ENCODE measurements at regions not wholly inside any gene's neighbourhood (a gene's known extent, or its start where the extent isn't known, plus 50 kb on each side); places are given as distances from the start of the nearest gene placed in this dataset.
A peak's percentile ranks its signal among the peaks of the same experiment; 100 is the strongest.
"Not testable (repeated sequence)": the region's sequence is repeated elsewhere in the genome, so short reads cannot be mapped to it uniquely, and the experiment has no call there.

- no peak for DNase-seq
Measured at GRCh38 chr2:192465141-192465540, 270.4 kb upstream of the TMEFF2 start.

DNA sequence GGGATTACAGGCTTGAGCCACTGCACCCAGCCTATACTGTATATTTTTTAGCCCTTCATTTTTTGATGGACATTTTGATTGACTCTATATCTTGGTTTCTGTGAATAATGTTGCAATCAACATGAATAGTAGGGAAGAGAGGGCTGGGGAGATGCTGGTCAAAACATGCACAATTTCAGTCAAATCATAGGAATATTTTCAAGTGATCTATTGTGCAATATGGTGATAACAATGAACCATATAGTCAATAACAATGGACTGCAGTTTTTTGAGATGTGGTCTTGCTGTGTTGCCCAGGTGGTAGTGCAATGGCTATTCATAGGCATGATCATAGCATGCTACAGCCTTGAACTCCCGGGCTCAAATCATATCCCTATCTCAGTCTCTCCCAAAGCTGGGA, 264.7 kb upstream of the TMEFF2 start:
- DNase-seq = no peak

DNA sequence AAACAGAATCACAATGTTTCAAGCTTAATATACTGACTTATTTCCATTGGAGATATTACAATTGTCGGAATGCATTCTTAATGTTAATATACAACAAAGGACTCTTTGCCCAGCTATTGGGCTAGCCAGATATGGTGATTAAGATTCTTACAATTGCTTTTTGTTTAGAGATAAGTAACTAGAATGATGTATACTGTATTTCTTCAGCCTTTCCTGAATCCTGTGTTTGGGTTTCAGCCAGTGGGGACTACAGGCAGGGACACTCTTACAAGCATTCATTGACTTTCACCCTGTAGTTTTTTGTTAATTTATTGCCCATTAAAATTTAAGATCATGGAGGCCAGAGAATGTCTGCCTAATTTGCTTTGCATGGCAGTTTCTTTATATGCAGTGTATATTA, 254.1 kb upstream of the TMEFF2 start:
- DNase-seq = no peak

DNA sequence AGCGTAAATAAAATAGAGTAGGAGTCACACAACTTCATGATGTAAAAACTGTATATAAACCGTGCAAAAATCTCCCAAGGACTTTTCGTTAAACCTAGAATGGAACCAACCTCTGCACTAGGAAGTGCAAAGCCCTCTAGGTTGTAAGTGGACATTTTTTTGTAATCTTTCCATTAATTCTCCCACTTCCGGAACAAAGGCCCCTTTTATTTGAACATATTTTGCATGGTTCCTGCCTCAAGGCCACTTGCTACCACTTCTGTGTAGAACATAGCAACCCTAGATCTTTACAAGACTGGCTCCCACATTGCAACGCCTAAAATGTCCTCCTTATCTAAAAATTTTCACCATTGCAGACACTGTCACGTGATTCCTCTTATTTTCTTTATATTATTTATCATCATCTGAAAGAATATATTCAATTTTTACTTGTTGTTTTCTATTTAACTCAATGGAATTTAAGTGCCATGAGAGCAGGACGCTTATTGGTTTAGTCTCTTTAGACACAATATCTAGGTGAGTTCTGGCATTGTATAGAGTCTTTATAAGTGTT, 249.6 kb upstream of the TMEFF2 start:
- DNase-seq = no peak

GRCh38 chr2:192443831-192444230, 249.1 kb upstream of the TMEFF2 start:
- no peak for DNase-seq

DNA sequence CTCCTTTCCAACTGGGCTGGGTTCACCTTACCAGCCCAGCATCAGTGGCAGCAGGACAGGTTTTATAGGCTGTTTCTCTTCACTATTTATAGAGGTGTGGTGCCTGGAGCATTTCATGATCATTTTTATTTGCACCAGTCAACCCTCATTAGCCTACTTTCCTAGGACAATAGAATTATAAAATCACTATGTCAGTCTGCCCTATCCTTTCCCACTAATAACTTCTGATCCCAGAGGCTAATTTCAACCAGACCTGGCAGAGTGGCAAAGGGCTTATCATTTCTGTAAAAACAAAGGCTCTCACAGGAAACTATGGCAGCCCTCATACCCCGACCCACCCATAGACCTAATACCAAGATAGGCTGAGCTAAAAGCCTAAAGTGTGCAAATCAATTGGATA, 243.5 kb upstream of the TMEFF2 start:
- DNase-seq = no peak

DNA sequence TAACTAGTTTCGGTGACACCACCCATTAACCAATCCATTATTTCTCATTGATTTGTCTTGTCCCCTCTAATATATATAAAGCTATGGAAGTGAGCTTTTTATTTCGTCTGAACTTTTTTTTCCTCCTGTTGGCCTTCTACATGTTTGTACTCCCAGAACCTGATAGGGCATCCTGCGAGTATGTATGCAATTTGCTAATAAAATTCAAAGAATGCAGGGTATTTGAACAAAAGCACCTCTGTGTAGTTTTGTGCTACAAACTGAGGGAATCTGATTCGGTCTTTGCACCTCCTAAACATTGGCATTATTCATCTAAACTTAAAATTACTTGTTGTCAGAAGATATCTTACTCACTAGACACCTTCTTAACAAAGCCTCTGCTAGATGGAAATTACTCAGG, 242.9 kb upstream of the TMEFF2 start:
- no peak for DNase-seq

DNA sequence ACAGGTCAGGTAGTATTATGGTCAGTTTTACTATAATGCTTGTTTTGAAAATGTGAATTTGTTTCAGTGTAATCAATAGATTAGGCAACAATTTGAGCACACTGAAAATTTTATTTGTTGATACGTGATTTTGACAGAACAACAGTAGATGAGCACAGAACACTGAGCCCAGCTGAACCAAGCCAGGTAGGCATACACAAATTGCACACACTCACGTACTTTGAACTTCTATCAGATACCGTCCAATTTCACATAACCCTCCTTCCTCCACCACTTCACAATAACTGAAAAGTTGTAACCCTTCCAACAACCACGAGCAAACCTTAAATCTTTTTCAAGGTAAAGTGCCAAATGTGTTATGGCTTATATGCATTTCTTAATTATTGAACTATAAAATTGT, 229.5 kb upstream of the TMEFF2 start:
- no peak for DNase-seq

GRCh38 chr2:192419786-192420185, 225.1 kb upstream of the TMEFF2 start:
- DNase-seq = no peak

- DNase-seq = no peak
Measured at GRCh38 chr2:192416060-192416459, 221.3 kb upstream of the TMEFF2 start.

DNA sequence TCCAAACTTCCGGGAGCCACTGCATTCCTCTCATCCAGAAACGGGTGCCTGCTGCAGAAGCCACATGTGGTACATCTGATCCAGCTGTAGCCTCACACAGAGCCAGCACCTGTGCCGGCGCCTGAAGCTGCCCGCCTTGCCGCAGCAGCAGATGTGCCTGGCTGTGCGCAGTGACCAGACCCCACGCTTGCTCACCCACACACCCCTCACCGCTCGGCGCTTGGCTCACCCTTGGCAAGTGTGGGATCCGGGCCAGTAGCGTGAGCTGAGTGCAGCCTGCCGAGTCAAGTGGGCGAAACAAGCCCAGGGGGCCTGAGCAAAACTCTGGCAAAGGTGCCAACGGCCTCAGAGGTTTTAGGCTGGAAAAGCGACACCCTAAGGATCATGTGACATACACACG, 220.1 kb upstream of the TMEFF2 start:
- DNase-seq = no peak

- no peak for DNase-seq
Measured at GRCh38 chr2:192413812-192414681, 219.3 kb upstream of the TMEFF2 start.

DNA sequence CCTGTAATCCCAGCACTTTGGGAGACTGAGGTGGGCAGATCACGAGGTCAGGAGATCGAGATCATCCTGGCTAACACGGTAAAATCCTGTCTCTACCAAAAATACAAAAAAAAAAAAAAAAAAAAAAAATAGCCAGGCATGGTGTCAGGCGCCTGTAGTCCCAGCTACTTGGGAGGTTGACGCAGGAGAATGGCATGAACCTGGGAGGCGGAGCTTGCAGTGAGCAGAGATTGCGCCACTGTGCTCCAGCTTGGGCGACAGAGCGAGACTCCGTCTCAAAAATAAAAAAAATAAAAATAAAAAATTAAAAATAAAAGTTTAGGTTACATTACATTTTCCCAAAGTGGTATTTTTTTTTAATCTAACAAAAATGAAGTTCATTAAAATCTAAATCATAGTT, 218.1 kb upstream of the TMEFF2 start:
- not testable (repeated sequence) for DNase-seq

DNA sequence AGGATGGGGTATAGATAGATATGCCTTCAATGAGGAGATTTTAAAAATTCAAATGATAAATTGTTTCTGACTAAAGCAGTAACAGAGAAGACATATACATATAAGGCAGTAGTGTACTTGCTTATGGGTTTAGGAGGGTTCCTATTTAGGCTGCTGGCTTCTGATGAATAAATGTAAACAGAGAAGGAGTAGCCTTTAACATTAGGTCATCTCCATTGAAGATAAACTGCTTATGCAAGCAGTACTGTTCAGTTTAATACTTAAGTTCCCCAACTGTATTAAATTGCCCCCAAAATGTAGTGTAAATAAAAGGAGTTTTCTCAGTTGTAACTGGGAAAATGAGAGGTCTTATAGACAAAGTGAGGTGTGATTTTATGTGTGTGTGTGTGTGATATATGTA, 217.7 kb upstream of the TMEFF2 start:
- DNase-seq = no peak

GRCh38 chr2:192411755-192412154, 217.0 kb upstream of the TMEFF2 start:
- DNase-seq = no peak

- DNase-seq = no peak
Measured at GRCh38 chr2:192410319-192410718, 215.6 kb upstream of the TMEFF2 start.

- DNase-seq = peak; percentile 52
Measured at GRCh38 chr2:192407692-192408091, 213.0 kb upstream of the TMEFF2 start.

GRCh38 chr2:192398236-192398635, 203.5 kb upstream of the TMEFF2 start:
- no peak for DNase-seq

GRCh38 chr2:192394605-192395004, 199.9 kb upstream of the TMEFF2 start:
- DNase-seq = no peak

DNA sequence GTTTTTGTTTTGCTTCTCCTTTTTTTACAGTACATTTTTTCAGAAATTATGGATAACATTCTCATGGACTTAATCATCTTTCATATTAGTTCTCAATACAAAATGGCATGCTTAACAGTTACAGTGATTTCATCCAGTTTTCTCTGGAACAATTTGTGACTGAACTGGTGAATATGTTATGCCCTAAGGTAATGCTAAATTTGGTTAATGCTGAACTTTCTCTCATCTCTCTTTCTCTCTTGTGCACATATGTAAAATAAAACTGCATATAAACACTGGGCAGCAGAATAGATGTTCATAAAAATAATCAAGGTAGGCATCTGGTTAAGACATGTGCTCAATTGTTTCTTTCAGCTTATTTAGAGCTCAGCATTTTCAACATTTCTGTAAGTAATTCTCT, 196.3 kb upstream of the TMEFF2 start:
- DNase-seq = no peak

DNA sequence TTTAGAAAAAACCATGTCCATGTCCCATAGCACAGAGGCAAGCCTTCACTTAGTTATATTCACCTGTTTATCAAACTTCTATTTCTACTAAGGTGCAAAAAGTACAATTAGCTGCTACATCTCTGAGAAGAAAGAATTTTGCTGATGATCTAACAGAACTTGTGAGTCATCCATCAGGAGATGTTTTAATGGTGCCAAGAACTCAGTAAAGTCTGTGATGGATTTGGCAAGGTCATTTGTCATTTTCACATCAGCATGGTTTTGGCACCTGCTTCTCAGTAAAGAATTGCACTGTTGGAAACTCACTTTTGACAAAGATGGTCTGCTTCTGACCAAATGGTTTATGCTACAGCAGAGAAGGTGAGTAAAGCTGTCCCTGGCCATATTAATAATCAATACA, 195.7 kb upstream of the TMEFF2 start:
- DNase-seq = no peak

GRCh38 chr2:192384191-192384590, 189.5 kb upstream of the TMEFF2 start:
- DNase-seq = not testable (repeated sequence)

DNA sequence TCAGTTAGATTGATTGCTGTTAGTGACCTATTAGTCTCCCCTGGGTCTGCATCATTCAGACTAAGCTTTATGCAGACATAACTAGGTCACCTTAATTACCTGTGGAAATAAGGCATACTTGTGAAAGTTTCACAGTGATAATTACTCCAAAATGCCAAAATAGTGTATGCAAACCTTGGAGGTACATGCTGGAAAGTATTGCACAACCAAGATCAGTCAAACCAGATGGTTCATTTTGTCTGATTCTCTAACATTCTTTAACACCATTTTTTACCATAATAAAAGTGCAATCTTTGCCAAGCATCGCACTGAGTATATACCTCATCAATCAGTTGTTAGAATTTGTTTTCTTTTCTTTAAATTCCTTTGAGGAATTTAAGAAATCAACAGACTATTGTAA, 186.3 kb upstream of the TMEFF2 start:
- DNase-seq = no peak

- peak; percentile 38 for DNase-seq
Measured at GRCh38 chr2:192379736-192380135, 185.0 kb upstream of the TMEFF2 start.

- peak; percentile 21 for DNase-seq
Measured at GRCh38 chr2:192377173-192377572, 182.4 kb upstream of the TMEFF2 start.
